ENCODE measurements at regions not wholly inside any gene's neighbourhood (a gene's known extent, or its start where the extent isn't known, plus 50 kb on each side); places are given as distances from the start of the nearest gene placed in this dataset.
"Not testable (repeated sequence)": the region's sequence is repeated elsewhere in the genome, so short reads cannot be mapped to it uniquely, and the experiment has no call there.

GRCh38 chr10:118870467-118871243 lies 115.9 kb upstream of the CACUL1 start:
- DNase-seq (ENCODE audit: low read depth in 2 of 3, low spot score in 2 of 3) = no peak

- no peak for DNase-seq (ENCODE audit: low read depth in 2 of 3, low spot score in 2 of 3)
Observed at GRCh38 chr10:118871244-118871865, 116.6 kb upstream of the CACUL1 start.

- no peak for DNase-seq (ENCODE audit: low read depth in 2 of 3, low spot score in 2 of 3)
Observed at GRCh38 chr10:118873091-118873737, 118.4 kb upstream of the CACUL1 start.

- no peak for DNase-seq (ENCODE audit: low read depth in 2 of 3, low spot score in 2 of 3)
Observed at GRCh38 chr10:118873738-118874105, 119.0 kb upstream of the CACUL1 start.

DNA sequence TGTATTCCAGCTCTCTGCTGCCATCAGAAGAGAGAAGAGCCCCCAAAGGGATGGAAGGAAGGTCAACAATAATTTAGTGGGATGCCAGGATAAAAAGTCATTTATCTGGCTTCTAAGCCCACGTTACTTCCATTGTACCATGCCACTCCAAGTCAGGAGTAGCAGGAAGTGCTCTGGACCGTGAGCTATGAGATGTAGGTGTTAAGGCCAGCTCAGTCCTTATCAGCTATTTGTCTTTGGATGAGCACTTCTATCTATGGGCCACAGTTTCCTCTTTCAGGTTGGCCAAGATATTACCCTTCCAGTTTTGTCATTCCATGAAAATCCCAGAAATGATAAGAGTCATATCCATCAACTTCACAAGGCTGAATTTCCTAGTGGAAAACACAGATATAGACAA lies 119.4 kb upstream of the CACUL1 start:
- no peak for DNase-seq (ENCODE audit: low read depth in 2 of 3, low spot score in 2 of 3)

DNA sequence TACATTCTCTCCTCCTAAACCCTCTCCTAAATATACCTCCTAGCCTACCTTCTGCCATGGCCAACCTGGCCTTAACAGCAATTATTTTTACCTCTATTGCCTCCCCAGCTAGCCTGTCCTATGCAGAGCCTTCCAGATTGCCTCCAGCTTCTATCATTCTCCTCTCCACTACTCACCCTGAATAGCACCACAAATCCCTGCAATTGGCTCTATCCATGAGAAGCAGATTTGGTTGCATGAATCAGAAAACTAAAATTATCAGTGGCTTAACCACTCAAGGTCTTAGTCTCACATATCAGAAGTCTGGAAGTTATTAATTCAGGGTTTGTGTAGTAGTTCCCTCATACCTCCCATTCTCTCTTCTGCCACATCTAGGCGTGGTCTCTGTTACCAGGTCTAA lies 120.3 kb upstream of the CACUL1 start:
- no peak for DNase-seq (ENCODE audit: low read depth in 2 of 3, low spot score in 2 of 3)

- no peak for DNase-seq (ENCODE audit: low read depth in 2 of 3, low spot score in 2 of 3)
Observed at GRCh38 chr10:118882741-118883140, 128.0 kb upstream of the CACUL1 start.

DNA sequence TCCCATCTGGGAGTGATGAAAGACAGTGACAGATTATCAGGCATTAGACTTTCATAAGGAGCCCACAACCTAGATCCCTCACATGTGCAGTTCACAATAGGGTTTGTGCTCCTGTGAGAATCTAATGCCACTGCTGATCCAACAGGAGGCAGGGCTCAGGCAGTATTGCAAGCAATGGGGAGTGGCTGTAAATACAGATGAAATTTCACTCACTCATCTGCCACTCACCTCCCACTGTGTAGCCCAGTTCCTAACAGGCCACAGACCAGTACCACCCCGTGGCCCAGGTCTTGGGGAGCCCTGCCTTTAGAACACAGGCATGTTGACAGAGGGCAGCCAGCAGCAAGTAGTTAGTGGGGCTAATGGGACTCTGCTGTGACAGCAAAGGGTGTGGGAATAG lies 137.3 kb upstream of the NANOS1 start:
- no peak for DNase-seq (ENCODE audit: low read depth in 2 of 3, low spot score in 2 of 3)

GRCh38 chr10:118894891-118895290 lies 134.6 kb upstream of the NANOS1 start:
- not testable (repeated sequence) for DNase-seq (ENCODE audit: low read depth in 2 of 3, low spot score in 2 of 3)

GRCh38 chr10:118900617-118901016 lies 128.9 kb upstream of the NANOS1 start:
- DNase-seq (ENCODE audit: low read depth in 2 of 3, low spot score in 2 of 3) = no peak

GRCh38 chr10:118901380-118901779 lies 128.1 kb upstream of the NANOS1 start:
- DNase-seq (ENCODE audit: low read depth in 2 of 3, low spot score in 2 of 3) = no peak

- no peak for DNase-seq (ENCODE audit: low read depth in 2 of 3, low spot score in 2 of 3)
Observed at GRCh38 chr10:118901906-118902305, 127.6 kb upstream of the NANOS1 start.

GRCh38 chr10:118902656-118903055 lies 126.9 kb upstream of the NANOS1 start:
- not testable (repeated sequence) for DNase-seq (ENCODE audit: low read depth in 2 of 3, low spot score in 2 of 3)

- DNase-seq (ENCODE audit: low read depth in 2 of 3, low spot score in 2 of 3) = no peak
Observed at GRCh38 chr10:118903251-118903650, 126.3 kb upstream of the NANOS1 start.

- no peak for DNase-seq (ENCODE audit: low read depth in 2 of 3, low spot score in 2 of 3)
Observed at GRCh38 chr10:118903691-118904090, 125.8 kb upstream of the NANOS1 start.

GRCh38 chr10:118904286-118904685 lies 125.2 kb upstream of the NANOS1 start:
- DNase-seq (ENCODE audit: low read depth in 2 of 3, low spot score in 2 of 3) = no peak

DNA sequence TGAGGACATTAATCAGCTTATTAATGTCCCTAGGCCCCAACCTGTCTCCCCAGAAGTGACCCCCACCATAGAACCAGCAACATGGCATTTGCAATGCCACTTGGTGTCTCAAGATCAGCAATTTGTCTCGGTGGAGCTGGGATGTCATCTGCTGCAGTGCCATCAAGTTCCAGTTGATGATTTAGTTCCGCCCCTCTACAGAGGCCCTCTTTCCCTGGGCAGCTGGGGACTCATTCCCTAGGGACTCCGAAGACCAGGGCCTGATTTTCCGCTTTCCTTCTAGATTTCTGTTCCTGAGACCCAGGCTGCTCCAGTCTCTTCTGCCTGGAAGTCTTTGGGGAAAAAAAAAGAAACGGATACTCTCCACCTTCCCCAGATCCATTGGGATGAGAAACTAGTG lies 122.5 kb upstream of the NANOS1 start:
- no peak for DNase-seq (ENCODE audit: low read depth in 2 of 3, low spot score in 2 of 3)

- no peak for DNase-seq (ENCODE audit: low read depth in 2 of 3, low spot score in 2 of 3)
Observed at GRCh38 chr10:118908557-118909256, 120.8 kb upstream of the NANOS1 start.

DNA sequence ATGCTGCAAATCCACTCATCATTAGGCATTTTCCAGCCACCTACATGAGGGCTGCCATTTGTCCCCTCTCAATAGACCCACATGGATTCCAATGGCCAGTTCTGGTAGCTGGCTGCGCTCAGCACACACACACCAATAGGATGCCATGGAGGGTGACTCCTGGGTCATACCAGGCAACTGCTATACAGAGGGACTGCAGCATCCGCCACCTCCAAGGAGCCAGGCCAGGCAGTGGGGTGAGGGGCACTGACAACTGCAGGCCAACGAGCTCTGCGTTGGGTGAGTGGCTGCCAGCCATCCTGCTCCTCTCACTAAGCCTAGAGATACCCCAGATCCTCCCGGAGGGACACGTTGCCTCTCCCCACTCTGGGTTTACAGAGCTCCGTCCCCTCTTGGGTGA lies 118.8 kb upstream of the NANOS1 start:
- DNase-seq (ENCODE audit: low read depth in 2 of 3, low spot score in 2 of 3) = no peak

DNA sequence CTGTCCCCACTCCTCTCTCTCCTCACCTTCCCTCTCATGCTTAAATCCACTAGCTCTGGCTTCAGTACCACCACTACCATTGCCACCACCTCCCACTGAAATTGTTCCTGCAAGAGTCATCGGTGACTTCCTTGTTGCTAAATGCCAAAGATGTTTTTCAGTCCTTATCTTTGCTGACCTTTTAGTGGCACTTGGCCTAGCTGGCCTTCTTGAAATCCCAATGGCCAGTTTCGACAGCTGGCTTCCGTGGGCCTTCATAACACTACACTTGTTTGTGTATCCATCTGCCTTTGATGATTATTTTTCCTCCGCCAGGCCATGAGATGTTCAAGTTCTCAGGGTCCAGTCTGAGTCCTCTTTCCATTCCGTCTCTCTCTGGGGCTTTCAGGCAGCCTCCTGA lies 118.2 kb upstream of the NANOS1 start:
- DNase-seq (ENCODE audit: low read depth in 2 of 3, low spot score in 2 of 3) = no peak

GRCh38 chr10:118912961-118913600 lies 116.4 kb upstream of the NANOS1 start:
- no peak for DNase-seq (ENCODE audit: low read depth in 2 of 3, low spot score in 2 of 3)
